Calu3 (cell line): ENCODE measurements at regions not wholly inside any gene's neighbourhood (a gene's known extent, or its start where the extent isn't known, plus 50 kb on each side); places are given as distances from the start of the nearest gene placed in this dataset.

Source experiments
- BruUV-seq: library from RNA; stranded (reverse); fragments of 400-500 nt; replicated peaks from 2 replicates; lab custom pipeline; 2021; lab: Mats Ljungman, UMichigan
- CTCF ChIA-PET: fragments of 300-600 bp; sonication (Branson Sonifier 250); formaldehyde crosslinking; loops from one replicate; lab custom pipeline; 2022; ENCODE audit warnings: antibody characterized with exemption; lab: Charles Lee
- DNase-seq: peaks from one replicate; pipeline ENCODE4 v3.0.0; 2022
- H3K27ac Mint-ChIP-seq: one replicate; pipeline ENCODE4 v1.8.0; 2022; ENCODE audit warnings: mixed read lengths; ENCODE audit not compliant: unreplicated experiment
- H3K27me3 Mint-ChIP-seq: one replicate; pipeline ENCODE4 v1.8.0; 2022; ENCODE audit warnings: mixed read lengths; ENCODE audit not compliant: unreplicated experiment
- H3K36me3 Mint-ChIP-seq: one replicate; pipeline ENCODE4 v1.8.0; 2022; ENCODE audit warnings: mild to moderate bottlenecking, moderate library complexity, mixed read lengths; ENCODE audit not compliant: insufficient read depth, unreplicated experiment
- H3K4me1 Mint-ChIP-seq: one replicate; pipeline ENCODE4 v1.8.0; 2022; ENCODE audit warnings: mild to moderate bottlenecking, low read depth, mixed read lengths; ENCODE audit not compliant: unreplicated experiment
- H3K4me3 Mint-ChIP-seq: one replicate; pipeline ENCODE4 v1.8.0; 2022; ENCODE audit warnings: mild to moderate bottlenecking, low read depth, moderate library complexity, mixed read lengths; ENCODE audit not compliant: unreplicated experiment
- H3K9me3 Mint-ChIP-seq: one replicate; pipeline ENCODE4 v1.8.0; 2022; ENCODE audit warnings: low read depth, mixed read lengths; ENCODE audit not compliant: unreplicated experiment
- CTCF ChIP-seq: fragments of 200-600 bp; IDR thresholded peaks from one replicate; pipeline ENCODE4 v1.8.0; 2022; ENCODE audit warnings: antibody characterized with exemption; ENCODE audit not compliant: unreplicated experiment
- intact Hi-C: fragments of 100-400 bp; cut with micrococcal nuclease; formaldehyde crosslinking; loops from one replicate; pipeline ENCODE4 v1.10.0; 2022; ENCODE audit not compliant: unreplicated experiment

- Mint-ChIP-seq H3K4me1 (no peaks in the 10 kb centered on the region), H3K27me3 (no peaks in the 10 kb centered on the region), H3K4me3 (no peak overlapping the region), H3K27ac (no peak overlapping the region), H3K36me3 (no peaks in the 10 kb centered on the region), H3K9me3 (no peaks in the 10 kb centered on the region)
- intact Hi-C loops = no loop called here
- CTCF ChIA-PET = no interaction called here
- no peak for TF ChIP-seq CTCF
- no peak for DNase-seq
- BruUV-seq = no TSS peak
Measured at GRCh38 chr4:83171436-83172039, 57.0 kb upstream of the PLAC8 start.

GRCh38 chr4:83170952-83171399 lies 56.4 kb upstream of the PLAC8 start:
- Mint-ChIP-seq H3K4me3 (no peak overlapping the region), H3K27ac (no peak overlapping the region), H3K27me3 (no peaks in the 10 kb centered on the region), H3K9me3 (no peaks in the 10 kb centered on the region), H3K4me1 (no peaks in the 10 kb centered on the region), H3K36me3 (no peaks in the 10 kb centered on the region)
- CTCF ChIA-PET = no interaction called here
- intact Hi-C loops = no loop called here
- DNase-seq = no peak
- TF ChIP-seq CTCF = no peak
- no TSS peak for BruUV-seq
